ENCODE measurements at regions not wholly inside any gene's neighbourhood (a gene's known extent, or its start where the extent isn't known, plus 50 kb on each side); places are given as distances from the start of the nearest gene placed in this dataset.

GRCh38 chrX:39437670-39438441 is 636.6 kb downstream of the MID1IP1 start:
- WGBS, 2 donors, result 71 to 79% methylated on average over 7 of the region's 8 CpGs
- intact Hi-C loops (cut with DNase I), result no loop called here

GRCh38 chrX:39438603-39439602 is 637.6 kb downstream of the MID1IP1 start:
- Histone ChIP-seq H3K27ac (no peak overlapping the region), H3K4me1 (no peaks in the 10 kb centered on the region), H3K4me3 (no peak overlapping the region), H3K9me3 (peaks cover 0 to 5% (median 0%) of the 10 kb centered on the region in 3 donors), H3K36me3 (no peaks in the 10 kb centered on the region), H3K27me3 (no peaks in the 10 kb centered on the region)
- 64% methylated on average over 7 to 11 of the region's 11 CpGs for WGBS, 2 donors
- intact Hi-C loops (cut with DNase I), result no loop called here
- no peak for TF ChIP-seq POLR2A (IDR thresholded peaks at IDR 0.05)
- TF ChIP-seq CTCF (IDR thresholded peaks at IDR 0.05), result no peak
- DNase-seq, result no peak

More at GRCh38 chrX:39437670-39438441, 636.6 kb downstream of the MID1IP1 start:
- Histone ChIP-seq H3K27me3 (no peaks in the 10 kb centered on the region), H3K9me3 (peaks cover 0 to 5% (median 0%) of the 10 kb centered on the region in 3 donors), H3K36me3 (no peaks in the 10 kb centered on the region), H3K27ac (no peak overlapping the region), H3K4me1 (no peaks in the 10 kb centered on the region), H3K4me3 (no peak overlapping the region)
- TF ChIP-seq CTCF (IDR thresholded peaks at IDR 0.05) (no peak), POLR2A (IDR thresholded peaks at IDR 0.05) (no peak)
- DNase-seq, result no peak

GRCh38 chrX:39439906-39440798 is 638.9 kb downstream of the MID1IP1 start:
- no peaks in the 10 kb centered on the region for H3K4me1 ChIP-seq
- no peak for DNase-seq
- TF ChIP-seq CTCF (IDR thresholded peaks at IDR 0.05) (no peak), POLR2A (IDR thresholded peaks at IDR 0.05) (no peak)
- no peaks in the 10 kb centered on the region for H3K27me3 ChIP-seq
- WGBS, 2 donors, result 40 to 71% methylated on average over 2 to 11 of the region's 11 CpGs
- peaks cover 0 to 5% (median 0%) of the 10 kb centered on the region in 3 donors for H3K9me3 ChIP-seq
- no peaks in the 10 kb centered on the region for H3K36me3 ChIP-seq
- H3K4me3 ChIP-seq, result no peak overlapping the region
- intact Hi-C loops (cut with DNase I), result no loop called here
- no peak overlapping the region for H3K27ac ChIP-seq

- Histone ChIP-seq H3K36me3 (no peaks in the 10 kb centered on the region), H3K4me3 (no peak overlapping the region), H3K27me3 (no peaks in the 10 kb centered on the region), H3K4me1 (no peaks in the 10 kb centered on the region), H3K27ac (no peak overlapping the region), H3K9me3 (peaks cover 0 to 5% (median 0%) of the 10 kb centered on the region in 3 donors)
- DNase-seq, result no peak
- intact Hi-C loops (cut with DNase I), result no loop called here
- no peak for TF ChIP-seq CTCF (IDR thresholded peaks at IDR 0.05)
- TF ChIP-seq POLR2A (IDR thresholded peaks at IDR 0.05), result no peak
Measured at GRCh38 chrX:39440799-39441284, 639.6 kb downstream of the MID1IP1 start.
